GM21529 (cell line): ENCODE measurements at regions not wholly inside any gene's neighbourhood (a gene's known extent, or its start where the extent isn't known, plus 50 kb on each side); places are given as distances from the start of the nearest gene placed in this dataset.
"Not testable (repeated sequence)": the region's sequence is repeated elsewhere in the genome, so short reads cannot be mapped to it uniquely, and the experiment has no call there.

Source experiments
- ATAC-seq: cut with Tn5 transposase; IDR thresholded peaks from one replicate; pipeline ENCODE4 v1.9.1; 2021; ENCODE audit not compliant: unreplicated experiment

GRCh38 chrX:115840729-115841409, 279.9 kb downstream of the PLS3 start:
- not testable (repeated sequence) for ATAC-seq

GRCh38 chrX:115850986-115851385, 290.0 kb downstream of the PLS3 start:
- ATAC-seq, result not testable (repeated sequence)

DNA sequence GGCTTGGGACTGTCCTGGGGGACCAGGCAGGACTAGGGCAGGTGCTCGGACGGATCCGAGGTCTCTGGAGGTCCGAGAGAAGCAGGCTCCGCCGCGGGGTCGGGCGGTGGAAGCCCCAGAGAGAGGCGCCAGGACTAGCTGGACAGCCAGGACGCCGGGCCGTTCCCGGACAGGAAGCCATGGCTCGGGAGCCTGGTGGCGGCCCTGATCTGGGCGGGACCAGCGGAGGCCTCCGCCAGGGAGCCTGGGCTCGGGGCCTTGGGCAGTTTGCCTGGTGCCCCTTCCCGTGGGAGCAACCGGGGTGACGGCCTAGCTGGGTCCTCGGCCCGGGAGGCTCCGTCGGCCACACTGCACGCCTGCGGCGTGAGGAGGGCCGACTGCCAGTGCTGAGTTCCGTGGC, 292.3 kb downstream of the PLS3 start:
- ATAC-seq, result not testable (repeated sequence)

GRCh38 chrX:115881170-115881569, 289.4 kb upstream of the AGTR2 start:
- ATAC-seq, result not testable (repeated sequence)

DNA sequence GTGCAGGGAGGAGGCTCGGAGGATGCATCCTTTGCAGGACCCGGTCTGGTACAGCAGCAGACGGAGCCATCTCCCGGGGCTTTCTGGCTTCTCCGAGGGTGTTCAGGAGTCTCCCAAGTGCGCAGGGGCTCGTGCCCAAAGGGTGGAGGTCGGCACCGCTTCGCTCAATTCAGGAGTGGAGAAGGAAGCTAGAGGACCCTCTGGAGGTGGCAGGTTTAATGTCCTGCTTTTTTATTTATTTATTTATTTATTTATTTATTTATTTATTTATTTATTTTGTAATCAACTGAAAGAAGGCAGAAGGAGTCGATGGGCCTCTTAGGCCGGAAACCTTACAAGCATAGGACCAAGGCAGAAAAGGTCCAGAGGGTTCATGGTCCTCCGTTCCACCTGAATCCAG, 286.4 kb upstream of the AGTR2 start:
- not testable (repeated sequence) for ATAC-seq

DNA sequence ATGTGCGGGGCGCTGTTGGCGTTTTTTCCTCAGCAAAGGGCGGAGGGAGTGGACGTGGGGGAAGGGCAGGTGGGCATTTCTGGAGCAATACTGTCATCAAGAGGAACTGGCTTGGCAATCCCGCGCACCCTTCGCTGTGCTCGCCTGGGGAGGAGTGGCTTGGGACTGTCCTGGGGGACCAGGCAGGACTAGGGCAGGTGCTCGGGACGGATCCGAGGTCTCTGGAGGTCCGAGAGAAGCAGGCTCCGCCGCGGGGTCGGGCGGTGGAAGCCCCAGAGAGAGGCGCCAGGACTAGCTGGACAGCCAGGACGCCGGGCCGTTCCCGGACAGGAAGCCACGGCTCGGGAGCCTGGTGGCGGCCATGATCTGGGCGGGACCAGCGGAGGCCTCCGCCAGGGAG, 282.5 kb upstream of the AGTR2 start:
- ATAC-seq, result not testable (repeated sequence)

- not testable (repeated sequence) for ATAC-seq
Observed at GRCh38 chrX:115888519-115888918, 282.0 kb upstream of the AGTR2 start.

DNA sequence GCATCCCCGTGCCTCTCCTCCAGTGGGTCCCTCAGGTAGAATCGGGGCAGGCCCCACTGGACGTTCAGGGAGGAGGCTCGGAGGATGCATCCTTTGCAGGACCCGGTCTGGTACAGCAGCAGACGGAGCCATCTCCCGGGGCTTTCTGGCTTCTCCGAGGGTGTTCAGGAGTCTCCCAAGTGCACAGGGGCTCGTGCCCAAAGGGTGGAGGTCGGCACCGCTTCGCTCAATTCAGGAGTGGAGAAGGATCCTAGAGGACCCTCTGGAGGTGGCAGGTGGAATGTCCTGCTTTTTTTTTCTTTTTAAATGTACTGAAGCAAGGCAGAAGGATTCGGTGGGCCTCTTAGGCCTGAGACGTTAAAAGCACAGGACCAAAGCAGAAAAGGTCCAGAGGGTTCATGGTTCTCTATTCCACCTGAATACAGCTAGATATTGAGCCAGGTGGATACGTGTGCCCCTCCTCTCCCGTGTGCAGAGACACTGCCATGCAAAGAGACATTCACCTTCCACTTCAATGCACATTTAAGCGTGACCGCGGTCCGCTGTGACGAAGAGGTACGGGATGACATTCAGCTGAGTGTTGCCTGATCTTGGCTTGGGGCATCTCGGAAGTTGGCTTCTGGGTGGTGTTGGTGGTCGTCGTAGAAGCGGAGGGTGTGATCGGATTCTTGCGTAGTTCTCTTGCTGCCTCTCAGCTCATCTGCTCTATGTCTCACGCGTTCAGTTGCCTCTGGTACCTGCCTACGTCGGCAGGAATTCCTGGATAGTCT, 281.2 kb upstream of the AGTR2 start:
- no peak for ATAC-seq

- no peak for ATAC-seq
Observed at GRCh38 chrX:115892056-115892708, 278.4 kb upstream of the AGTR2 start.

DNA sequence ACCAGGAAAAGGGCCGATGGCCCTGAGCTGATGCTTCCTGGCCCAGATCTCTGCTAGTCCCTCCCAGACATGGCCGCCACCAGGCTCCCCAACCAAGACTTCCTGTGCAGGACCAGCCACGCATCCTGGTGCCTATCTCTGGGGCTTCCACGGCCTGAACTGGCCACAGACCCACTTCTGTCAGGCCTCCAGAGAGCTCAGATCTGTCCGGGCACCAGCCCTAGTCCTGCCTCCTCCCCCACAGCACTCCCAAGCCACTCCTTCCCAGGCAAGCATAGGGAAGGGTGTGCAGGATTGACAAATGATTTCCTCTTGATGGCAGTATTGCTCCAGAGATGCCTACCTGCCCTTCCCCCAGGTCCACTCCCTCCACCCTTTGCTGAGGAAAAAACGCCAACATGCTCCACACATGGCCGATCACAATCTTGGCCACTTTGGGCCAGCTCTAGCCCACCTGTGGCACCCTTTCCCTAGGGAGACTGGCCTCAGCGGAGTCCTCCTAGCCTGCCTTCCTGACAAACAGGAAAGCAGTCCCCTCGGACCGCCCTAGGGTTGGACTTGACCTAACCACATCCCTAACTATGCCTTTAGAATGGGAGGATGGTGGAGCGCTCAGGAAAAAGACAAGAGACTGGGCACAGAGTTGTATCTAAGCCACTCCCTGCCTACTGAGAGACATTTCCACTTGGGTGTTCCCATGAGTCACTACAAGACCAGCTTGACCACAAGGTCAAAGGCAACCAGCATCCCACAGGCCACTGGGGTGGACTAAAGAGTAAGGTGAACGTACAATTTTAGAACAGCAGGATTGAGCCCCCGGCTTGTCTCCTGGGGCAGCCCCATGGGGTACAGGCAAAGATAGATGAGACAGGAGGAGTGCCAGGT, 277.5 kb upstream of the AGTR2 start:
- ATAC-seq, result peak; percentile 68

DNA sequence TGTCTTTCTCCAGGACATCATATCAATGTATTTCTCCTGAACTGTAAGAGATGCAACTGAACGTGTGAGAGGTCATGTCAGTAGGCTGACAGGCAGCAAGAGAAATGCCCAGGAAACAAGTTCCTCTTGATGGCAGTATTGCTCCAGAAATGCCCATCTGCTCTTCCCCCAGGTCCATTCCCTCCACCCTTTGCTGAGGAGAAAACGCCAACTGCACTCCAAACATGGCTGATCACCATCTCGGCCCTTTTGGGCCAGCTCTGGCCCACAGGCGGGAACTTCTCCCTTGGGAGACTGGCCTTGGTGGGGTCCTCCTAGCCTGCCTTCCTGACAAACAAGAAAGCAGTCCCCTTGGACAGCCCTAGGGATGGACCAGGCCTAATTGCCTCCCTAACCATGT, 276.5 kb upstream of the AGTR2 start:
- ATAC-seq, result peak; percentile 37

DNA sequence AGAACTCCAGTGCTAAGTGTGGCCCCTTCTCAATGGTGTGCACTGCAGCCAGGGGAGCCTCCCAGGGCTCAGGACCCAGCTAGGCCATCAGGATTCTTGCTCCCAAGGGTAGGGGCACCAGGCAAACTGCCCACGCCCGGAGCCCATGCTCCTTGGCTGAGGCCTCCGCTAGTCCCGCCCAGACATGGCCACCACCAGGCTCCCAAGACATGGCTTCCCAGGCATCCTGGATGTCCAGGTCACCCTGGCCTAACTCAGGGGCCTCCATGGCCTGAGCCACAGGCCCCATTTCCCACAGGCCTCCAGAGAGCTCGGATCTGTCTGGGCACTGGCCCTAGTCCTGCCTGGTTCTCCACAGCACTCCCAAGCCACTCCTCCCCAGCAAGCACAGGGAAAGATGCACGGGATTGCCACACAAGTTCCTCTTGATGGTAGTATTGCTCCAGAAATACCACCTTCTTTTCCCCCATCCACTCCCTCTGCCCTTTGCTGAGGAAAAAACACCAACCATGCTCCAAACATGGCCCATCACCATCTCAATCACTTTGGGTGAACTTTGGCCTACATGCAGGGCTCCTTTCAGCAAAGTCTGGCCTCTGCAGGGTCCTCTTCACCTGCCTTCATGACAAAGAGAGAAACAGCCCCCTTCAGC, 274.7 kb upstream of the AGTR2 start:
- no peak for ATAC-seq

DNA sequence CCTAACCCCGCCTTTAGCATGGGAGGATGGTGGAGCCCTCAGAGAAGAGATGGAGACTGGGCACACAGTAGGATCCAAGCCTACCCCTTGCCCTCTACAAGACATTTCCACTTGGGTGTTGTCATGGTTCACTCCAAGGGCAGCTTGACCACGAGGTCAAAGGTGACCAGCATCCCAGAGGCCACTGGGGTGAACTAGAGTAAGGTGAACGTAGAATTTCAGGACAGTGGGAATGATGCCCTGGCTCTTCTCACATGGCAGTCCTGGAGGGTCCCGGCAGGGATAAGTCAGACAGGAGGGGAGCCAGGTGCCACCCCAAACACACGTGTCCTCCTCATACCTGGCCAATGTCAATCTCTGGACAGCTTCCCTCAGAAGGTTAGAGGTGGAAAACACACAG, 274.2 kb upstream of the AGTR2 start:
- ATAC-seq, result no peak

DNA sequence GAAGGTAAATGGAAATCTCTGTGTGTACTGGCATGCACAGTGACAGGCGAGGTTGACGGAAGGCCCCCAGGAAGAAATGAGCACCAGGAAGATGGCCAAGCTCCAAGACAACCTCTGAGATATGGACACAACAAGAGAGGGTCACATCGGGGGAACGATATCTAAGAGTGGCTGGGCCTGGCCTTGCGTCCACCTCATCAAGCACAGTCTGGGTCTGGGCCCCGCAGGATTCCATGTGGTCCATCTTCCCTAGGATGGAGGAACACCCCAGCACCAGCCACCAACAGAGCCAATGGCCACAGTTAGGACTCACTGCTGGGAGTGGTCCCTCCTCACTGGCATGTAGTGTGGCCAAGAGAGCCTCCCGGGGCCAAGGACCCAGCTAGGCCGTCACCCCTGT, 272.6 kb upstream of the AGTR2 start:
- ATAC-seq, result no peak

- peak; percentile 72 for ATAC-seq
Observed at GRCh38 chrX:115898382-115899001, 272.1 kb upstream of the AGTR2 start.

DNA sequence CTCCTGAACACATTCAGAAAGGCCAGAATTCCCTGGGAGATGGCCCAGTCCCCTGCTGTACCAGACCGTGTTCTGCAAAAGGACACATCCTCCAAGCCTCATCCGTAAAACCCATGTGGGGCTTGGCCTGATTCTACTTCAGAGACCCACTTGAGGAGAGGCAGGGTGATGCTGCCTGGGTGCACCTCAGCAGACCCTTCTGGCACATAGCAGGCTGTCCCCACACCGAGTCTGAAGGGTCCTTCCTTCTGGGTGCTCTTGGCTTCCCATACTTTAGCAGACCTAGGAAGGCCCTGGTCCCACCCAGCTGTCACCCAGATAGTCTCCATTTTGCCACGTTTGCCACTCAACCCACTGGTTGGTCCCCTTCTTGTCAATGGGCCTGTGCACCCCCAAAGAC, 270.1 kb upstream of the AGTR2 start:
- ATAC-seq, result no peak

DNA sequence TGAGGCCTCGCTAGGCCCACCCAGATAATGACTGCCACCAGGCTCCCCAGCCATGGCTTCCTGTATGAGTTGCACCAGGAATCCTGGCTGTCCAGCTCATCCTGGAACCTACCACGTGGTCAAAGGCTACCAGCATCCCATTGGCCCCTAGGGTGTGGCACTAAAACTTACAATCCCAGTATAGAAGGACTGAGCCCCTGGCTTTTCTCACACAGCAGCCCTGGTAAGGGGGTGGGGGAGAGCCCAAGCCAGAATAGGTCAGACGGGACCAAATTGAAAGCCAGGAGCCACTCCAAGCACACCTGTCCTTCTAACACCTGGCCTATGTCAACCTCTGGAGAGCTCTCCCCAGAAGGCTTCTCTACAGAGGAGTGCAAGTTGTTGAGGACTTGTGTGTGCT, 269.3 kb upstream of the AGTR2 start:
- ATAC-seq, result no peak

- ATAC-seq, result no peak
Observed at GRCh38 chrX:115902995-115903394, 267.5 kb upstream of the AGTR2 start.

DNA sequence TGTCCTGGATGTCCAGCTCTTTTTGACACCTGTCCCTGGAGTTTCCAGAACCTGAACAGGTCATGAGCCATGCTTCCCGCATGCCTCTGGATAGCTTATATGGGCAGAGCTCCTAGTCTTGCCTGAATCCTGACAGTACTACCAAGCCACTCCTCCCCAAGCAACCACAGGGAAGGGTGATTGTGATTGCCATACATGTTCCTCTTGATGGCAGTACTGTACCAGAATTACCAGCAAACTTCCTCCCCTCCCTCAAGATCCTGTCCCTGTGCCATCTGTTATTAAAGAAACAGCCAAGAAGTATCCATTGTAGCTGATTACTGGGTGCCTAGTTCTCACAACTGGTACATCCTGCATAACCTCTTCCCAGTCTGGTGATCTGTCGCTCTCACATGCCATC, 264.3 kb upstream of the AGTR2 start:
- ATAC-seq, result no peak

GRCh38 chrX:115906881-115907280, 263.7 kb upstream of the AGTR2 start:
- no peak for ATAC-seq
